Endothelial cell of umbilical vein (primary cell): ENCODE measurements at regions not wholly inside any gene's neighbourhood (a gene's known extent, or its start where the extent isn't known, plus 50 kb on each side); places are given as distances from the start of the nearest gene placed in this dataset.

ENCODE experiments used
- BruUV-seq: library from RNA; stranded (reverse); fragments of 400-500 nt; replicated peaks from 2 replicates; lab custom pipeline; 2021; lab: Mats Ljungman, UMichigan
- CTCF ChIA-PET: fragments of 300-600, 350-600 bp; sonication (Branson Sonifier 250); formaldehyde crosslinking; loops from one replicate; lab custom pipeline; 2021; ENCODE audit warnings: antibody characterized with exemption, inconsistent platforms; lab: Charles Lee
- POLR2A ChIA-PET: fragments of 300-600, 350-600 bp; sonication (Branson Sonifier 250); formaldehyde crosslinking; loops from one replicate; lab custom pipeline; 2021; ENCODE audit warnings: antibody characterized with exemption, inconsistent platforms; lab: Charles Lee
- DNase-seq: peaks from one replicate; pipeline ENCODE4 v3.0.0-alpha.2; 2011; ENCODE audit warnings: low read depth, low spot score
- FAIRE-seq: peaks from 2 replicates; lab custom pipeline; 2011; peaks lifted over from hg19 to GRCh38; lab: Jason Lieb, UNC
- H2AFZ ChIP-seq: 2 replicates; pipeline ENCODE4 v1.6.0; 2012; ENCODE audit warnings: low read depth, low read length, control low read depth, inconsistent platforms
- H3K27ac ChIP-seq: 2 replicates; pipeline ENCODE4 v1.5.1; 2011; ENCODE audit warnings: low read depth, mild to moderate bottlenecking, control low read depth, low read length, moderate library complexity; ENCODE audit not compliant: insufficient read depth
- H3K27me3 ChIP-seq, 2 experiments: 2 replicates each; pipeline versions ENCODE4 v1.6.0 to v1.6.1; 2011; ENCODE audit warnings: low read length in 2 of 2, mixed read lengths in 1 of 2; ENCODE audit not compliant: control insufficient read depth in 2 of 2, insufficient read depth in 2 of 2
- H3K36me3 ChIP-seq, 2 experiments: 2 replicates in 1 of 2; 3 replicates in 1 of 2; pipeline ENCODE4 v1.5.1; 2011; ENCODE audit warnings: low read length in 2 of 2, mild to moderate bottlenecking in 1 of 2, moderate library complexity in 1 of 2; ENCODE audit not compliant: control insufficient read depth in 2 of 2, insufficient read depth in 2 of 2; ENCODE audit errors: extremely low read depth in 1 of 2
- H3K4me1 ChIP-seq: 3 replicates; pipeline ENCODE4 v1.5.1; 2011; ENCODE audit warnings: mild to moderate bottlenecking, low read length; ENCODE audit not compliant: control insufficient read depth, insufficient read depth; ENCODE audit errors: extremely low read depth
- H3K4me2 ChIP-seq: 2 replicates; pipeline ENCODE4 v1.6.1; 2011; ENCODE audit warnings: low read length, control low read depth, mixed read lengths; ENCODE audit not compliant: insufficient read depth
- H3K4me3 ChIP-seq, 3 experiments: fragments of 200-600 bp in 1 of 3; sonication (generic), shearing (Covaris generic) in 1 of 3; replicated peaks in 1 of 3; 2 replicates each; pipeline ENCODE4 v1.5.1; 2011 to 2016; ENCODE audit warnings: control low read depth in 3 of 3, low read length in 3 of 3, mild to moderate bottlenecking in 2 of 3, inconsistent platforms in 1 of 3, low read depth in 1 of 3, moderate library complexity in 1 of 3; ENCODE audit not compliant: insufficient read depth in 1 of 3
- H3K79me2 ChIP-seq: 2 replicates; pipeline ENCODE4 v1.6.0; 2012; ENCODE audit warnings: low read length, inconsistent platforms; ENCODE audit not compliant: control insufficient read depth, insufficient read depth
- H3K9ac ChIP-seq: replicated peaks from 2 replicates; pipeline ENCODE3; 2011; ENCODE audit warnings: low read length, control low read depth; ENCODE audit not compliant: insufficient read depth; ENCODE audit errors: extremely low read depth
- H3K9me1 ChIP-seq: replicated peaks from 3 replicates; pipeline ENCODE4 v1.6.0; 2011; ENCODE audit warnings: mild to moderate bottlenecking, low read length; ENCODE audit not compliant: control insufficient read depth, insufficient read depth; ENCODE audit errors: extremely low read depth
- H3K9me3 ChIP-seq: replicated peaks from 2 replicates; pipeline ENCODE4 v1.5.1; 2012; ENCODE audit warnings: low read length, inconsistent platforms; ENCODE audit not compliant: control insufficient read depth, insufficient read depth
- H4K20me1 ChIP-seq: replicated peaks from 2 replicates; pipeline ENCODE3; 2011; ENCODE audit warnings: mild to moderate bottlenecking, low read length; ENCODE audit not compliant: control insufficient read depth, insufficient read depth; ENCODE audit errors: extremely low read depth
- CTCF ChIP-seq, 2 donors: IDR thresholded peaks; 1 replicate in 1 of 2; 2 replicates in 1 of 2; pipeline ENCODE4 v1.5.1; 2011; ENCODE audit warnings: low read length in 2 of 2, mild to moderate bottlenecking in 2 of 2, moderate library complexity in 2 of 2, control low read depth in 1 of 2, inconsistent platforms in 1 of 2, low read depth in 1 of 2; ENCODE audit not compliant: insufficient read depth in 1 of 2; ENCODE audit errors: extremely low read depth in 1 of 2
- EZH2 ChIP-seq: IDR thresholded peaks from 2 replicates; pipeline ENCODE4 v1.6.1; 2012; ENCODE audit warnings: borderline replicate concordance, low read depth, mild to moderate bottlenecking, moderate library complexity, low read length, inconsistent platforms; ENCODE audit not compliant: severe bottlenecking
- FOS ChIP-seq: IDR thresholded peaks from 2 replicates; pipeline ENCODE4 v1.6.1; 2011; ENCODE audit warnings: mild to moderate bottlenecking, low read length, moderate library complexity, borderline replicate concordance; ENCODE audit not compliant: insufficient read depth
- GATA2 ChIP-seq: IDR thresholded peaks from 2 replicates; pipeline ENCODE4 v1.7.0; 2011; ENCODE audit warnings: low read depth, mild to moderate bottlenecking, moderate library complexity, mixed read lengths, low read length; ENCODE audit not compliant: insufficient read length, insufficient read depth
- JUN ChIP-seq: IDR thresholded peaks from 2 replicates; pipeline ENCODE4 v1.6.1; 2011; ENCODE audit warnings: borderline replicate concordance, low read depth; ENCODE audit not compliant: insufficient read length, insufficient read depth
- MAX ChIP-seq: IDR thresholded peaks from 2 replicates; pipeline ENCODE4 v1.6.1; 2011; ENCODE audit not compliant: insufficient read depth, insufficient read length
- MYC ChIP-seq: IDR thresholded peaks from one replicate; pipeline ENCODE4 v1.6.1; 2011; ENCODE audit warnings: mild to moderate bottlenecking, low read depth, low read length
- POLR2A ChIP-seq: IDR thresholded peaks from 2 replicates; pipeline ENCODE4 v1.6.1; 2012; ENCODE audit warnings: low read depth, mild to moderate bottlenecking, control low read depth, low read length
- POLR2AphosphoS5 ChIP-seq: IDR thresholded peaks from 2 replicates; pipeline ENCODE4 v1.6.1; 2012; ENCODE audit warnings: low read depth, mild to moderate bottlenecking, control low read depth, low read length, moderate library complexity; ENCODE audit not compliant: insufficient read depth
- dilution Hi-C: fragments of 300-500 bp; cut with MboI; formaldehyde crosslinking; loops from one replicate; pipeline ENCODE4 v1.15.0; 2019; ENCODE audit warnings: low sequenced_read_pairs; ENCODE audit not compliant: extremely low pct_ligation_motif_present
- intact Hi-C: fragments of 100-400 bp; cut with micrococcal nuclease; formaldehyde crosslinking; loops from one replicate; pipeline ENCODE4 v1.10.0; 2022

GRCh38 chr19:56966225-56966696 lies 125.7 kb upstream of the PEG3 start:
- Histone ChIP-seq H3K36me3 (no peaks in the 10 kb centered on the region), H3K27me3 (no peaks in the 10 kb centered on the region), H3K4me1 (no peaks in the 10 kb centered on the region), H3K4me3 (no peak overlapping the region), H3K27ac (no peak overlapping the region), H3K79me2 (no peaks in the 10 kb centered on the region), H3K9me3 (peaks cover 6% of the 10 kb centered on the region), H3K9me1 (no peaks in the 10 kb centered on the region), H3K9ac (no peak overlapping the region), H4K20me1 (no peaks in the 10 kb centered on the region), H3K4me2 (no peak overlapping the region), H2AFZ (no peak overlapping the region)
- ChIA-PET CTCF (no interaction called here), POLR2A (no interaction called here)
- FAIRE-seq (no peak), DNase-seq (no peak)
- dilution Hi-C loops (no loop called here), intact Hi-C loops (no loop called here)
- TF ChIP-seq POLR2AphosphoS5 (no peak), FOS (no peak), EZH2 (no peak), CTCF (IDR thresholded peaks at IDR 0.05; ENCODE audit: extremely low read depth in 1 of 2, insufficient read depth in 1 of 2, low read depth in 1 of 2, low read length in 2 of 2) (no peak)
- no TSS peak for BruUV-seq

- intact Hi-C loops, result no loop called here
- BruUV-seq, result no TSS peak
- Histone ChIP-seq H3K4me1 (no peaks in the 10 kb centered on the region), H3K4me2 (no peak overlapping the region), H3K9ac (no peak overlapping the region), H4K20me1 (no peaks in the 10 kb centered on the region), H3K9me1 (no peaks in the 10 kb centered on the region), H2AFZ (no peak overlapping the region), H3K4me3 (no peak overlapping the region), H3K36me3 (no peaks in the 10 kb centered on the region), H3K9me3 (peaks cover 6% of the 10 kb centered on the region), H3K79me2 (no peaks in the 10 kb centered on the region), H3K27me3 (no peaks in the 10 kb centered on the region), H3K27ac (no peak overlapping the region)
- no peak for DNase-seq
- no peak for TF ChIP-seq MYC
- no peak for TF ChIP-seq GATA2
- TF ChIP-seq MAX, result no peak
- no peak for TF ChIP-seq EZH2
- no peak for TF ChIP-seq JUN
- TF ChIP-seq POLR2A, result no peak
- TF ChIP-seq CTCF (IDR thresholded peaks at IDR 0.05; ENCODE audit: extremely low read depth in 1 of 2, insufficient read depth in 1 of 2, low read depth in 1 of 2, low read length in 2 of 2), result no peak
- TF ChIP-seq POLR2AphosphoS5, result no peak
- TF ChIP-seq FOS, result no peak
- ChIA-PET CTCF (no interaction called here), POLR2A (no interaction called here)
- dilution Hi-C loops, result no loop called here
- no peak for FAIRE-seq
Measured at GRCh38 chr19:56966697-56967299, 126.3 kb upstream of the PEG3 start.
